IMR-90 (cell line): ENCODE measurements at regions not wholly inside any gene's neighbourhood (a gene's known extent, or its start where the extent isn't known, plus 50 kb on each side); places are given as distances from the start of the nearest gene placed in this dataset.

Source experiments
- ATAC-seq: fragments of 200-7000 bp; cut with Tn5 transposase; 2 replicates; pipeline ENCODE4 v1.9.1; 2020; ENCODE audit warnings: low read depth, mild to moderate bottlenecking, moderate library complexity
- BruUV-seq: library from RNA; stranded (reverse); fragments of 400-500 nt; replicated peaks from 2 replicates; lab custom pipeline; 2021; lab: Mats Ljungman, UMichigan
- CTCF ChIA-PET: fragments of 300-600 bp; formaldehyde crosslinking; extraction: SDS; loops from one replicate; lab custom pipeline; 2021; ENCODE audit warnings: antibody characterized with exemption; lab: Yijun Ruan, JAX
- POLR2A ChIA-PET: fragments of 300-600 bp; sonication (Branson Sonifier 250); formaldehyde crosslinking; loops from one replicate; lab custom pipeline; 2022; ENCODE audit warnings: antibody characterized with exemption; ENCODE audit not compliant: unreplicated experiment; lab: Charles Lee
- DNase-seq: peaks from one replicate; pipeline ENCODE4 v3.0.0; 2013
- H2AFZ ChIP-seq: replicated peaks from 2 replicates; pipeline ENCODE3; 2013; ENCODE audit warnings: low read length, mild to moderate bottlenecking; ENCODE audit not compliant: poor library complexity
- H2AK5ac ChIP-seq: 2 replicates; pipeline ENCODE4 v1.6.1; 2013; ENCODE audit warnings: low read depth, low read length, inconsistent platforms
- H2AK9ac ChIP-seq: replicated peaks from 2 replicates; pipeline ENCODE3; 2013; ENCODE audit warnings: mild to moderate bottlenecking, low read depth, low read length, moderate library complexity; ENCODE audit not compliant: poor library complexity
- H2BK120ac ChIP-seq: 2 replicates; pipeline ENCODE4 v1.6.1; 2013; ENCODE audit warnings: low read depth, low read length, inconsistent platforms
- H2BK15ac ChIP-seq: 3 replicates; pipeline ENCODE4 v1.6.1; 2013; ENCODE audit warnings: low read depth, low read length, inconsistent platforms
- H2BK20ac ChIP-seq: 2 replicates; pipeline ENCODE4 v1.6.1; 2013; ENCODE audit warnings: low read depth, mild to moderate bottlenecking, inconsistent platforms, low read length, moderate library complexity
- H2BK5ac ChIP-seq: 2 replicates; pipeline ENCODE4 v1.6.1; 2013; ENCODE audit warnings: mild to moderate bottlenecking, low read depth, low read length, inconsistent platforms; ENCODE audit not compliant: poor library complexity, severe bottlenecking
- H3K14ac ChIP-seq: replicated peaks from 2 replicates; pipeline ENCODE4 v1.6.1; 2013; ENCODE audit warnings: low read depth, low read length, inconsistent platforms
- H3K18ac ChIP-seq: 2 replicates; pipeline ENCODE4 v1.6.1; 2013; ENCODE audit warnings: low read depth, low read length, control low read depth
- H3K23ac ChIP-seq: 2 replicates; pipeline ENCODE4 v1.6.1; 2013; ENCODE audit warnings: low read depth, low read length, inconsistent platforms
- H3K27ac ChIP-seq: 2 replicates; pipeline ENCODE4 v1.5.1; 2013; ENCODE audit warnings: mild to moderate bottlenecking, control low read depth, low read length; ENCODE audit not compliant: insufficient read depth
- H3K27me3 ChIP-seq: 2 replicates; pipeline ENCODE4 v1.6.1; 2013; ENCODE audit warnings: low read length; ENCODE audit not compliant: control insufficient read depth, insufficient read depth
- H3K36me3 ChIP-seq: 2 replicates; pipeline ENCODE4 v1.6.1; 2013; ENCODE audit warnings: low read length, mixed read lengths; ENCODE audit not compliant: control insufficient read depth, insufficient read depth
- H3K4ac ChIP-seq: 2 replicates; pipeline ENCODE4 v1.6.1; 2013; ENCODE audit warnings: low read depth, low read length, inconsistent platforms
- H3K4me1 ChIP-seq: 2 replicates; pipeline ENCODE4 v1.6.1; 2013; ENCODE audit warnings: low read length, mixed read lengths; ENCODE audit not compliant: control insufficient read depth, insufficient read depth
- H3K4me2 ChIP-seq: 2 replicates; pipeline ENCODE4 v1.6.1; 2013; ENCODE audit warnings: low read depth, mild to moderate bottlenecking, control low read depth, low read length, moderate library complexity
- H3K4me3 ChIP-seq: 2 replicates; pipeline ENCODE4 v1.5.1; 2013; ENCODE audit warnings: low read depth, mild to moderate bottlenecking, control low read depth, low read length, moderate library complexity; ENCODE audit not compliant: insufficient read depth
- H3K56ac ChIP-seq: 2 replicates; pipeline ENCODE4 v1.6.1; 2013; ENCODE audit warnings: low read length, inconsistent platforms; ENCODE audit not compliant: insufficient read depth; ENCODE audit errors: extremely low read depth
- H3K79me1 ChIP-seq, 2 experiments: 2 replicates each; pipeline ENCODE4 v1.6.1; 2013; ENCODE audit warnings: low read length in 2 of 2, inconsistent platforms in 1 of 2, low read depth in 1 of 2
- H3K9ac ChIP-seq: 2 replicates; pipeline ENCODE4 v1.6.1; 2013; ENCODE audit warnings: low read depth, low read length, control low read depth
- H3K9me1 ChIP-seq: 2 replicates; pipeline ENCODE4 v1.6.1; 2013; ENCODE audit warnings: low read length, inconsistent platforms; ENCODE audit not compliant: insufficient read depth
- H3K9me3 ChIP-seq: 2 replicates; pipeline ENCODE4 v1.6.1; 2013; ENCODE audit warnings: low read length; ENCODE audit not compliant: control insufficient read depth, insufficient read depth
- H4K20me1 ChIP-seq: 2 replicates; pipeline ENCODE4 v1.6.1; 2013; ENCODE audit warnings: low read length, inconsistent platforms; ENCODE audit not compliant: insufficient read depth
- H4K5ac ChIP-seq: 2 replicates; pipeline ENCODE4 v1.6.1; 2013; ENCODE audit warnings: mild to moderate bottlenecking, low read depth, low read length, control low read depth
- H4K8ac ChIP-seq, 2 experiments: 2 replicates each; pipeline ENCODE4 v1.6.1; 2013; ENCODE audit warnings: low read depth in 2 of 2, low read length in 2 of 2, control low read depth in 1 of 2, inconsistent platforms in 1 of 2
- H4K91ac ChIP-seq: 2 replicates; pipeline ENCODE4 v1.6.1; 2013; ENCODE audit warnings: low read depth, low read length, inconsistent platforms; ENCODE audit not compliant: insufficient read depth
- RFX5 ChIP-seq: IDR thresholded peaks from 2 replicates; pipeline ENCODE4 v1.8.0; 2012; ENCODE audit warnings: low read depth, mild to moderate bottlenecking, low read length, moderate library complexity
- WGBS, 2 experiments: methylation state at CpG; one replicate each; pipeline versions ENCODE4 v1.1.5 to v1.1.7; 2013; ENCODE audit warnings: missing lambda C conversion rate in 2 of 2; ENCODE audit not compliant: insufficient read length in 1 of 2; ENCODE audit errors: extremely low coverage in 2 of 2; 5-methylcytosine and 5-hydroxymethylcytosine counted together
- dilution Hi-C: fragments of 300-500 bp; cut with HindIII; formaldehyde crosslinking; loops from one replicate; pipeline ENCODE4 v1.14.3; 2018; ENCODE audit warnings: low sequenced_read_pairs; ENCODE audit not compliant: unreplicated experiment
- in situ Hi-C: fragments of 300-500 bp; cut with MboI; formaldehyde crosslinking; loops from 3 replicates; pipeline ENCODE4 v1.14.3; 2019; ENCODE audit warnings: low sequenced_read_pairs, inconsistent platforms, mixed read lengths
- intact Hi-C: fragments of 100-400 bp; cut with micrococcal nuclease; formaldehyde crosslinking; loops from 2 replicates; pipeline ENCODE4 v1.10.0; 2022

DNA sequence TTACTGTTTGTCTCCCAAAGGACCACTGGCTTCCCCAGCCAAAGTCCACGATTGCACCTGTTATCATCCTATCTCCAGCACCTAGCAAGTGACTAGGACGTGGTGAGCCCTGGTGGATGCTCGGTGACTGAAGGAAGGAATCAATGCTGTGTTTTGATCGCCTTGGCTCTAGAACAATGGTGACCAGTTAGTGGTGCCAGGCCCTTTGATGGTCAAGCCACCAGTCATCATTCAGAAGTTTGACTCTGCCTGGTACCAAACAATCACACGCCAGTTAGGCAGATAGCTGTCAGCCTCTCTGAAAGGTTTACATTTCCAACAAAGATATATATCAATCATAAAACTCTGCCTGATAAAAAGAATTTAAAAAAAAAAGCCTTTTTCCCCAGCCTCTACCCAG, 244.1 kb downstream of the SH3BP4 start:
- in situ Hi-C loops = no loop called here
- Histone ChIP-seq H2BK5ac (no peak overlapping the region), H3K9me1 (no peaks in the 10 kb centered on the region), H3K9me3 (no peaks in the 10 kb centered on the region), H3K4me1 (no peaks in the 10 kb centered on the region), H2BK20ac (no peak overlapping the region), H3K56ac (no peak overlapping the region), H2AK9ac (peak overlapping the region; percentile 30), H3K79me1 (no peaks in the 10 kb centered on the region), H2AK5ac (no peak overlapping the region), H3K4me2 (no peak overlapping the region), H2AFZ (no peak overlapping the region), H3K36me3 (no peaks in the 10 kb centered on the region), H3K23ac (no peak overlapping the region), H3K4me3 (no peak overlapping the region), H3K14ac (no peak overlapping the region), H2BK15ac (no peak overlapping the region), H2BK120ac (no peak overlapping the region), H3K9ac (no peak overlapping the region), H4K20me1 (no peaks in the 10 kb centered on the region), H3K4ac (no peak overlapping the region), H3K27me3 (peaks cover 54% of the 10 kb centered on the region), H4K91ac (no peak overlapping the region), H4K8ac (no peak overlapping the region), H3K27ac (no peak overlapping the region), H4K5ac (no peak overlapping the region), H3K18ac (no peak overlapping the region)
- dilution Hi-C loops = no loop called here
- ATAC-seq (no peak), DNase-seq (no peak)
- intact Hi-C loops = no loop called here
- no TSS peak for BruUV-seq
- 50% methylated on average over 1 of the region's 5 CpGs; no CpG with 5 or more reads in 1 of the 2 experiments for WGBS, 2 experiments
- ChIA-PET POLR2A (no interaction called here), CTCF (no interaction called here)
- TF ChIP-seq RFX5 = no peak
